ENCODE measurements at regions not wholly inside any gene's neighbourhood (a gene's known extent, or its start where the extent isn't known, plus 50 kb on each side); places are given as distances from the start of the nearest gene placed in this dataset.

DNA sequence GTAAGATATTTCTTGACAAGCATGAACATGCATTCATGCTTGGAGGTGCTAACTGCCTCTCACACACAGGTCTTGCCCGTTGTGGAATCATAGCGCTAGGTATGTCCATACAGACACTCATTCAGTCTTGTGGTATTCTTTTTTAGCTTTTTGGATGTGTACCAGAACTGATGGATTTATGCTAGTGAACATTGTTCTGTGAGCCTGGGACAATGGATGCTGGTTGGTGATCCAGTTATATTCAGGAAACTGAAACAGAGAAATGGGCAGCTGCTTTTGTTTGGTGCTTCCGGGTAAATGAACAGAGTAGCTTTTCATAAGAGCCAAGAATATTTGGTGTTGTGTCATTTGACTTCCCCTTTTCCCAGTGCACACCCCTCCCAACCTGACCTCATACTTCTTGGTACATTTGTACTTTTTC is 78.9 kb upstream of the SLC4A4 start:
- no peak for TF ChIP-seq RAD21 (IDR thresholded peaks at IDR 0.05; ENCODE audit: low read depth)
- TF ChIP-seq FOXM1 (IDR thresholded peaks at IDR 0.05; ENCODE audit: borderline replicate concordance, low read depth), result no peak
- TF ChIP-seq TAF1 (IDR thresholded peaks at IDR 0.05; ENCODE audit: low read depth), result no peak
- no peak for TF ChIP-seq EP300 (IDR thresholded peaks at IDR 0.05; ENCODE audit: borderline replicate concordance)
- no peak for TF ChIP-seq ZBTB7A (IDR thresholded peaks at IDR 0.05; ENCODE audit: low read depth)
- TF ChIP-seq REST (IDR thresholded peaks at IDR 0.05; ENCODE audit: low read depth), result no peak
- TF ChIP-seq MAX (IDR thresholded peaks at IDR 0.05), result no peak
- no peak for TF ChIP-seq TCF12 (IDR thresholded peaks at IDR 0.05; ENCODE audit: low read depth)
- TF ChIP-seq CEBPB (IDR thresholded peaks at IDR 0.05), result no peak
- no peak for TF ChIP-seq YY1 (IDR thresholded peaks at IDR 0.05; ENCODE audit: low read depth)
- TF ChIP-seq USF1 (IDR thresholded peaks at IDR 0.05), result no peak
- TF ChIP-seq EGR1 (IDR thresholded peaks at IDR 0.05), result no peak
- no peak for TF ChIP-seq NFIC (IDR thresholded peaks at IDR 0.05)
- no peak for TF ChIP-seq TEAD4 (IDR thresholded peaks at IDR 0.05)
- TF ChIP-seq CREB1 (IDR thresholded peaks at IDR 0.05; ENCODE audit: low read depth), result no peak

GRCh38 chr4:71260544-71260943 is 78.3 kb upstream of the SLC4A4 start:
- TF ChIP-seq ZBTB7A (IDR thresholded peaks at IDR 0.05; ENCODE audit: low read depth), result no peak
- TF ChIP-seq NFIC (IDR thresholded peaks at IDR 0.05), result no peak
- TF ChIP-seq REST (IDR thresholded peaks at IDR 0.05; ENCODE audit: low read depth), result no peak

DNA sequence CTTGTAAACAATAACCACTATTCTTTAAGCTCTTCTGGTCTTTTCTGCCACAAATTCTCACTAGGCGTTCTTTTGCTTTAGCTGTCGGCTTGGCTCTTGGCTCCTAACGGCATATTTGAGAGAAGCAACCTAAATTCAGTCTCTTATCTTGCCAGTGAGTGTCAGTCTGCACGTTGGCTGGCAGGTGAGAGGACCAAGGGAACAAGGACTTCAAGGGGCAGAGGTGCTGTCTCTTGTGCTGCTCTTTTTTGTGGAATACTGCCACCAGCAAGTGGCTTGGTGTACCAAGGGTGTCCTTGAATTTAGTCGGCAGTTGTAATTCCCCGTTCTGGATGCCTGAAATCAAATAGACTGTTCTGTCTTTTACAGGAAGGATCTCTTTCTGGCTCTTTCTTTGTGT is 77.8 kb upstream of the SLC4A4 start:
- TF ChIP-seq CREB1 (IDR thresholded peaks at IDR 0.05; ENCODE audit: low read depth), result no peak
- TF ChIP-seq EP300 (IDR thresholded peaks at IDR 0.05; ENCODE audit: borderline replicate concordance), result no peak

- TF ChIP-seq MAX (IDR thresholded peaks at IDR 0.05) (no peak), TAF1 (IDR thresholded peaks at IDR 0.05; ENCODE audit: low read depth) (no peak), FOXM1 (IDR thresholded peaks at IDR 0.05; ENCODE audit: borderline replicate concordance, low read depth) (no peak), USF1 (IDR thresholded peaks at IDR 0.05) (no peak), YY1 (IDR thresholded peaks at IDR 0.05; ENCODE audit: low read depth) (no peak), ZBTB7A (IDR thresholded peaks at IDR 0.05; ENCODE audit: low read depth) (no peak), EGR1 (IDR thresholded peaks at IDR 0.05) (no peak), EP300 (IDR thresholded peaks at IDR 0.05; ENCODE audit: borderline replicate concordance) (no peak), CEBPB (IDR thresholded peaks at IDR 0.05) (no peak), CREB1 (IDR thresholded peaks at IDR 0.05; ENCODE audit: low read depth) (no peak), REST (IDR thresholded peaks at IDR 0.05; ENCODE audit: low read depth) (no peak), NFIC (IDR thresholded peaks at IDR 0.05) (no peak), RAD21 (IDR thresholded peaks at IDR 0.05; ENCODE audit: low read depth) (no peak), TEAD4 (IDR thresholded peaks at IDR 0.05) (no peak), TCF12 (IDR thresholded peaks at IDR 0.05; ENCODE audit: low read depth) (no peak)
These were observed 77.1 kb upstream of the SLC4A4 start for GRCh38 chr4:71261633-71262121.

DNA sequence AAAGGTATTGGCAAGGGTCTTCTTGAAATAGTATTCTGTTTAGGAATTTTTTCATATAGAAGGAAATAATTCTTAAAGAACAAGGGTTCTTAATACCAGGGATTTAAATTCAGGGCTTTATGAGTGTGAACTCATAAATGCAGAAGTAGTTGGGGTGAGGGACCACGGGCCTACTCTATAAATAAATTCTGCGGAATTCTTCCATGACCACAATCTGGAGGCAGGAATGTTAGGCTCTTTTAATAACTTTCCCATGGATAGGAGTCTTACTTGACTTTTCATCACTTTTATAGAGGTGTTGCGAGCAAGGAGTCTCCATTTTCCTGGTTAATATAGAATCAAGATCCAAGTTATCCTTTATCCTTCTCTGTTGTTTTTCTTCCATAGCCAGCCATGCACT is 76.7 kb upstream of the SLC4A4 start:
- no peak for TF ChIP-seq CEBPB (IDR thresholded peaks at IDR 0.05)
- no peak for TF ChIP-seq TAF1 (IDR thresholded peaks at IDR 0.05; ENCODE audit: low read depth)
- TF ChIP-seq YY1 (IDR thresholded peaks at IDR 0.05; ENCODE audit: low read depth), result no peak
- no peak for TF ChIP-seq EGR1 (IDR thresholded peaks at IDR 0.05)
- no peak for TF ChIP-seq RAD21 (IDR thresholded peaks at IDR 0.05; ENCODE audit: low read depth)
- TF ChIP-seq NFIC (IDR thresholded peaks at IDR 0.05), result no peak
- TF ChIP-seq REST (IDR thresholded peaks at IDR 0.05; ENCODE audit: low read depth), result no peak
- no peak for TF ChIP-seq FOXM1 (IDR thresholded peaks at IDR 0.05; ENCODE audit: borderline replicate concordance, low read depth)
- TF ChIP-seq USF1 (IDR thresholded peaks at IDR 0.05), result no peak
